Nucleus accumbens (tissue), 56 donors: ENCODE measurements at regions not wholly inside any gene's neighbourhood (a gene's known extent, or its start where the extent isn't known, plus 50 kb on each side); places are given as distances from the start of the nearest gene placed in this dataset.
"Not testable (repeated sequence)": the region's sequence is repeated elsewhere in the genome, so short reads cannot be mapped to it uniquely, and the experiment has no call there.

Experiments used
- DNase-seq, 56 donors: peaks; one replicate each; lab custom pipeline; 2025; lab: John Stamatoyannopoulos, UW

DNA sequence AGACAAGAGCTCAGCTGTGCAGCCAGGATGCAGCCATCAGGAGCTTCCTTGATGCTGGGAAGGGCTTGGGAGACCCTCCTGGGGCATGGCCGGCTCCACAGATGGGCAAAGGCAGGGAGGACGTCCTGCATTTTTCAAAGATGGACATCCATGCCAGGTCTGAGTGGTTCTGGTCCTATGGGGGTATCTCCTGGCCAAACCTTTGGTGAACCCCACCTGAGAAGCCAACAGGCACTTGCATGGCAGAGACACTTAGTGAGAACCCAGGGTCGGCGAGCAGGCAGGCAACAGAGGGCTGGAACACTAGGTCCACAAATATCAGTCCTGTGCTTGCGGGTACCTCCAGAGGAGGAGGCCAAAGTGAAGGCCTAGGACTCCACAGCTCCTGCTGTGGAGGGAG lies 70.0 kb downstream of the KCTD15 start:
- DNase-seq = no peak

GRCh38 chr19:33868076-33868735 lies 71.5 kb downstream of the KCTD15 start:
- peak in 1 of 56 donors; percentile 32 for DNase-seq

DNA sequence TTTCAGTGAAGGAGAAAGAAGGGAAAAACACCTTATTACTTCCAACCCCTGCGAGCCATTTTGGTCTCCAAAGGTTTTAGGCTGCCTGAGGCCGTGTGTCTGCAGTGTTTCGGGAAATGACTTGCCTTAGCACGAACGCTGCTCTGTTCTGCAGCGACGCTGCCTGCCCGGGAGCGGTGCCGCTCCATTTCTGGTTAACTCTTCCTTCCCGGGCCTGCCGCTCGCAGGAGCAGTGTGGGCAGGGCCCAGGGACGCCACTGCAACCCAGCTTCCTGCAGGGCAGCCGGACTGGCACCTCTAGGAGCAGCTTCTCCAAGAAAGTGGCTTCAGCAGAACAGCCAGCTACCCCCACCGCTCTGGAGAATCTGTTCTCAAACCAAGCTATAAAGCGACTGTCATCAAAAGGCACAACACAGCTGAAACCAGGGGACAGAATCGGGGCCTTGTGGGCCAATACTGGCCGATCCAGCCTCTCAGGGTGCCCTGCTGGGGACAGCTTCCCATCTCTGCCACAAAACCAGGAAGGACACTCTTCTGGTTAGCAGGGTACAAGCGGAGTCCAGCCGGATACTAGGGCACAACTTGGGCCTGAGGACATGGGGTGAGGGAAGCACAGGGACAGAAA lies 72.2 kb downstream of the KCTD15 start:
- DNase-seq = peak in 25 of 56 donors; percentile 3 to 53 (median 21)

DNA sequence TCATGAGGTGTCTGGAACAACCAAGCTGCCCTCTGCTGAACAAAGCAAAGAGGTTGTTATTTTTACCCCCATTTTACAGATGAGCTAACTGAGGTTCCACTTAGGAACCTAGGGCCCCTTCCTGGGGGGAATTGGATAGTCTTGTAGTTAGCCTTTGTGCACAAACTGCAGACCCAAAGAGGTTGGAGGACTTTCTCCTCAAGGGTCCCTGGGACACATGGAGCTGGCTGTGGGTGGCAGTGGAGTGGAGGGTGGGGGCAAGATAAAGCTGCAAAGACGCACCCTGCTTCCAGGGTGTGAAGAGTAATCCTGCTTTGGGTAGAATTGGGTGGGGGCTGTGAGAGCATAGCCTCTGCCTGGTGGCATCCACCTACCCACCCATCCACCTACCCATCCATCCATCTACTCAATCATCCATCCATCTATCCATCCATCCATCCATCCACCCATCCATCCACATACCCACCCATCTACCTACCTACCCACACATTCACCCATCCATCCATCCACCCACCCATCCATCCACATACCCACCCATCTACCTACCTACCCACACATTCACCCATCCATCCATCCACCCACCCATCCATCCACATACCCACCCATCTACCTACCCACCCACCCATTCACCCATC lies 73.7 kb downstream of the KCTD15 start:
- not testable (repeated sequence) for DNase-seq

DNA sequence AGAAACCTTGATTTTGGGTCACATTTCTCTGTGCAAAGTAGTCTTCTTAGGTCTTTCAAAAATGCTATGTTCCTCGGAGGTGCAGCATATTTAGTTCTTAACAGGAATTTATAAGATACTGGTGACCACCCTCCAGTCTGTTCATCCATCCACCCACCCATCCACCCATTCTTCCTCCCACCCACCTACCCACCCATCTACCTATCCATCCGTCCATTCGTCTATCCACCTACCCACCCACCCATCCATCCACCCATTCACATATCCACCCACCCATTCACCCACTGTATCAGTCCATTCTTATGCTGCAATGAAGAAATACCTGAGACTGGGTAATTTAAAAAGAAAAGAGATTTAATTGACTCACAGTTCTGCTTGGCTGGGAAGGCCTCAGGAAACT lies 74.9 kb downstream of the KCTD15 start:
- no peak for DNase-seq

GRCh38 chr19:33872445-33873320 lies 76.0 kb downstream of the KCTD15 start:
- no peak for DNase-seq

- DNase-seq = peak in 1 of 56 donors; percentile 18
These were observed 78.4 kb downstream of the KCTD15 start for GRCh38 chr19:33875071-33875470.

- DNase-seq = no peak
These were observed 79.5 kb downstream of the KCTD15 start for GRCh38 chr19:33876192-33876591.

- no peak for DNase-seq
These were observed 81.4 kb downstream of the KCTD15 start for GRCh38 chr19:33878030-33878544.

GRCh38 chr19:33878910-33879810 lies 82.5 kb downstream of the KCTD15 start:
- no peak for DNase-seq

GRCh38 chr19:33879818-33880575 lies 83.3 kb downstream of the KCTD15 start:
- DNase-seq = peak in 2 of 56 donors; percentile 5 to 13

DNA sequence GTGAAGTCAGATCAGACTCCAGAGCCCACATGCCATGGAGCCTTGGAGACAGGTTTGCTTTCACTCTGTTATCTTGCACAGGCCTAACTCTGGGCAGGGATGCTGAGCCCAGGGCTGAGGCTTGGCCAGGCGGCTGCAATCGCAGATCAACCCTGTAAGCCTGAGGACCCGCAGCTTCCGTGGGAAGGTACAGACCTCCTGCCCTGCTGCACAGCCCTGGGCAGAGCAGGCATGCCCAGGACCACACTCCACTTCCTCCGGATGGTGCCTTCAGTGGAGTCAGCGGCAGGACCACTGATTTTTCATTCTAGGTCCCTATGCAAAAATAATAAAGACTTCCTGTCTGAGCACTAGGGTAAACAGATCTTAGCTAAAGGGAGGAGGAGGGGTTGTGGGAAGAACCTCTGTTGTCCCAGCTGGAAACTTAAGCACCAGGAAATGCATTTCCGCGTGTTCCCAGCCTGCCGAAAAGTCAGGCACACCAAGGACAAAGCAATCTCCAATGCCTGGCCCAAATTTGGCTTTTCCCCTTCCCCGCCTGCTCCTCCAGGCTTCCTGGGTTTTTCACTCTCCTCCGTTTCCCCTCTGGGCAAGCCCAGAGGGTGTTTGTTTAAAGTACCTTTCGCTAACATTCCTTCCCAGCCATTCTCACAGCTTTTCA lies 87.3 kb downstream of the KCTD15 start:
- no peak for DNase-seq

DNA sequence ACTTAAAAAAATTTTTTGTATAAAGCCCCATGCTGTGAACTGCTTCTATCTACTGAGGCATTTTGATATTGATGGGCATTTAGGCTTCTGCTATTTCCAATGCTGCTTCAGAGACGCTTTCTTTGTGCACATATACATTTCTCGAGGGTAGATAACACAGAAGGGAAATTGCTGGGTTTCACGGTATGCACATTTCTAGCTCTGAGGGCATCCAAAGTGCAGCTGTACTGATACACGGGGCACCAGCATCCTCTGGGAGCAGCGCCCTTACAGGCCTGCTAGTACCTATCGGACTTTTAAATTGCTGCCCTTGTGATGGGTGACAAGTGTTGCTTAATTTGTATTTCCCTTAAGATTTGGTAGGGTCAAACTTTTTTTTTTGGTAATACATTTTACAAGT lies 88.6 kb downstream of the KCTD15 start:
- no peak for DNase-seq

DNA sequence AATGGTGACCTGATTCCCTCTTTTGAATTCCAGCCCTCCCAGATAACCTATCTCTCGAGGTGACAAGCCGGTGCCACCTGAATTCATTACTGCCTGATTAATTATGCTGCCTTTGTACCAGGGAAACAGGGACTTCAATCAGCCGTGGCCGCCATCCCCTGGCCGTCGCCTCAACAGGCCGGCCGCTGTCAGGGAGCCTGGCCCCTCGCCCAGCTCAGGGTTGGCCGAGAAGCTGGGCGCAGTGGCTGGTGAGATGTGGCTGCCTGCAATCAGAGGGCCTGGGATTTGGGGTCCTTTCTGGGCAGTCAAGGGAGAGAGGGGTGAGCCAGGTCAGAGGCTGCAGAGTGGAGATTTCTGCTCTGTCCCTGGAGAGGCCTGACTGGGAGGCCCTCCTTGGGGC lies 91.2 kb downstream of the KCTD15 start:
- DNase-seq = peak in 17 of 56 donors; percentile 5 to 68 (median 30)

DNA sequence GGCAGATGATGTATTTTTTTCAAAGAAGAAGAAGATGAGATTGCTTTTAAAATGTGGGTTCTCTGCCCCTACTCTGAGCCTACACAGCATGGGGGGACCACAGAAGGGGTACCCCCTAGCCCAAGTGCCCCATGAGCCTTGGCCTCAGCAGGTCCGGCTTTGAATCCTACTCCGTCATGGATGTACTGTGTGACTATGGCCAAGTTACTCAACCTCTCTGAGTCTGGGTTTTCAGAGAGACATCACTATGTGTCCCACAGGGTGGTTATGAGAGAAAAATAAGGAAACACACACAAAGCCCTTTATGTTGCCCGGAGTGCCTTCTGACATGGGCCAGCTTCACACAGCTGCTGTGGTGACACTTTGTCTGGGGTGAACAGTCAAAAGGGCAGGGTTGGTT lies 92.0 kb downstream of the KCTD15 start:
- DNase-seq = no peak

DNA sequence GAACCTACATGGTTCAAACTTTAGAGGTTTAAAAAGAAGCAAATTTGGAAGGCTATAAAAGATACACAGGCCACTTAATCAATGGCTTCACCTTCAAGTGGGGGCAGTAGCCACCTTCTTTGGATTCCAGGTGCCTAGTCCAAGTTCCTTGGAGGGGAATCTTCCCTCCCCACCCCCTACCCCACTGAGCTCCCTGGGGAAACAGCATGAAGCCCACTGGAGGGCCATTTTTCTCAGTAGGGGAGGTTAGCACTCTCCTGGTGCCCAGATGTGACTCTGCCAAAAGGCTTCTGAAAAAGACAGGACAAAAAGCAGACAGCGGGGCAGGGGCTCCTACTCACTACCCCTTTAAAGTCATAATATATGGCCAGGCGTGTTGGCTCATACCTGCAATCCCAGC lies 93.9 kb downstream of the KCTD15 start:
- DNase-seq = no peak

GRCh38 chr19:33891773-33892172 lies 95.1 kb downstream of the KCTD15 start:
- no peak for DNase-seq

DNA sequence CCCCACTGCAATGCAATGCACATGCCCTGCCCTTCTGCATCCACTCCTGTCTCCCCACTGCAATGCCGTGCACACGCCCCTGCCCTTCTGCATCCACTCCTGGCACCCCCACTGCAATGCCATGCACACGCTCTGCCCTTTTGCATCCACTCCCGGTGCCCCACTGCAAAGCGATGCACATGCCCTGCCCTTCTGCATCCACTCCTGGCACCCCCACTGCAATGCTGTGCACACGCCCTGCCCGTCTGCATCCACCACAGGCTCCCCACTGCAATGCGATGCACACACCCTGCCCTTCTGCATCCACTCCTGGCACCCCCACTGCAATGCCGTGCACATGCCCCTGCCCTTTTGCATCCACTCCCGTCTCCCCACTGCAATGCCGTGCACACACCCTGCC lies 98.1 kb downstream of the KCTD15 start:
- DNase-seq = no peak
